CD4-positive, alpha-beta T cell treated with Interferon gamma for 1 hour (primary cell): ENCODE measurements at regions not wholly inside any gene's neighbourhood (a gene's known extent, or its start where the extent isn't known, plus 50 kb on each side); places are given as distances from the start of the nearest gene placed in this dataset.

Experiments used
- DNase-seq: peaks from one replicate; pipeline ENCODE4 v3.0.0-alpha.2; 2020

DNA sequence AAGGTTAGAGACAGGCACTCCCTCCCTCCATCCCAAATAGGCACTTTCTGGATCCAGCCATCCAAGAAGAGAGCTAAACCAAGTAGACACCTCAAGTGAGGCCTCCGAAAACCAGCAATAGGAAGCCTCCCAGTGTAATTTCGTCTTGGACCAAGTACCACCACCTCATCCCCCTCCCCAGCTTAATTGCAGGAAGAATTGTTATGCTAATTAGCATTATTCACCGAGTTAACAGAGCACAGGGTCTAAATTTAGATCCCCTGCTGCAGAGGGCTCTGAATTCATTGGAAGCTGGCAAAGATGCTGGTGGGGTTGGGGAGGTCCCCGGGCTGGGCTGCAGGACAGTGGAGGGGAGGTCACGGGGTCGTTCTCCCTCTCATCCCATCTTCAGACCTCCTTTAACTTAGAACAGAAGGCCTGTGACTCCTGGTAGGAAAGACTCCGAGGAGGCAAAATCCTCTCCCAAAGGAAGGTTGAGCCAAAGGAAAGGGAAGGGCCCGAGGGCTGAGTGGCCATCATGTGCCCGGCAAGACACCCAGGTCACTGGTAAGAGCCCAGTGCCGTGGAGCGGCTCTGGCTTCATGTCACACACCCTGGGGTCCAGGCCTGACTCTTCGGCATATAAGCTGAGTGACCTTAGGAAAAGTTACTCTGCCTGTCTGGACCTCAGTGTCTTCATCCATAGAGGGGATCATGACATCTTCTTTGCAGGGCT lies 209.2 kb upstream of the GRIK3 start:
- DNase-seq, result no peak

- DNase-seq, result no peak
Measured at GRCh38 chr1:37244083-37244480, 209.8 kb upstream of the GRIK3 start.

GRCh38 chr1:37244815-37245214 lies 210.5 kb upstream of the GRIK3 start:
- DNase-seq, result no peak

- no peak for DNase-seq
Measured at GRCh38 chr1:37246631-37247030, 212.3 kb upstream of the GRIK3 start.

DNA sequence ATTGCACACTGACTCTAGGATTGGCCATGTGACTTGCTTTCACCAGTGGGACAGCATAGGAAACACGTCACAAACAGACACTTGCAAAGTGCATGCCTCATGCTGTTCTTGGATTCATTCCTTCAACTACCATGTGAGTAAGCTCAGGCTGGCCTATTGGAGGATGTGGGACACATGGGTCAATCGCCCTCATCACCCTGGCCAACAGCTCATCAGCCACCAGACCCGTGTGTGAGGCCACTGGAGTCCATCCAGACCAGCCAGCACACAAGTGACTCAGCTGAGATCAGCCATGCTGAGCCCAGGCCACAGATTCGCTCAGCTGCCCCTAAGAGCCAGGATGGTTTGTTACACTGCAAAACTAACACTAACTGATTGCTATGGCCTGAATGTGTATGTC lies 216.1 kb upstream of the GRIK3 start:
- DNase-seq, result no peak

DNA sequence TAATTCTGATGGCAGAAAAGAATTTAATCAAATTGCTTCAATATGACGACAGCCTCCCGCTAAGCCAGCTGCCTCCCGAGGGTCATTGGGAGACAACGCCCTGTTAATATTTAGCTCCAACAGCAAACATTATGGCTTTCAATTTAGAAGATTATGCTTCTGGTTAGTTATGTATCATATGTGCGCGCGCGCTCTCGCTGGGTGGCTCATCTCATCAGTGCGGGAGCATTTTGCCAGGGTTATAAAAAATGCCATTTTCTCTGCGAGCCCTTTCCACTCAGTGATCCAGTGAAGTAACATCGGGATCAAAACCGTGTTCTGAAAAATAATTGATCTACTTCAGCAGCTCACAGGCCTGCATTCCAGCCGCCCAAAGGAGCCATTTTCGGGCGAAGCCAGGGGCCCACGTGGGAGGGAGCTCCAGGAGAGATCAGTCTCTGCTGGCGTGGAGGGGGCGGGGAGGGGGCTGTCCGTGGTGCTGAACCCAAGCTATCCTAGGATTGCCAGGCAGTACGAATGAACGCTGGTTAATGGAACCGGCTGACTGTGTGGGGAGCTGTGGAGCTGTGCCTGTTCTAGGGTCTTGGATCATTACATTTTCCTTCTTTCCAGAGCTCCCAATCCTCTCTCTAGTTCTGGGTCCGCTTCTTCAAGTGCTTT lies 219.1 kb upstream of the ZC3H12A start:
- DNase-seq, result no peak

- no peak for DNase-seq
Measured at GRCh38 chr1:37255868-37256267, 218.5 kb upstream of the ZC3H12A start.

- DNase-seq, result no peak
Measured at GRCh38 chr1:37257646-37258045, 216.7 kb upstream of the ZC3H12A start.

DNA sequence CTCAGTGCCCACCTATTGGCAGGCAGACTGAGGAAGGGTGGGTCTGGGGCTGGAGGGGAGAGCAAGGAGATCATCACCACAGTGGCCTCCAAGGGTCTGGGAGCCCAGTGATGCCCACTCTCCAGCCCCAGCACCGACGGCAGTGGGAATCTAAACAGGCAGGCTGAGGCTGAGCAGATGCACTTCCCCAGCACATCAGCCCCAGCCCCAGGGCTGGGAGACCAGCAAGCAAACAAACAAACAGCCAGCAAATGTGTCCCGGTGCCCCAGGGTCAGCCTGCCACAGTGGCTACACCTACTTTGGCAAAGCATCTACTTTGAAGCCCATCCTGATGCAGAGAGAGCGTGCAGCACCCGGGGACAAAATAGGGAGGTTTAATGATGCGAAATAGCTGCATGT lies 216.3 kb upstream of the ZC3H12A start:
- DNase-seq, result no peak

GRCh38 chr1:37259019-37259418 lies 215.4 kb upstream of the ZC3H12A start:
- DNase-seq, result no peak

DNA sequence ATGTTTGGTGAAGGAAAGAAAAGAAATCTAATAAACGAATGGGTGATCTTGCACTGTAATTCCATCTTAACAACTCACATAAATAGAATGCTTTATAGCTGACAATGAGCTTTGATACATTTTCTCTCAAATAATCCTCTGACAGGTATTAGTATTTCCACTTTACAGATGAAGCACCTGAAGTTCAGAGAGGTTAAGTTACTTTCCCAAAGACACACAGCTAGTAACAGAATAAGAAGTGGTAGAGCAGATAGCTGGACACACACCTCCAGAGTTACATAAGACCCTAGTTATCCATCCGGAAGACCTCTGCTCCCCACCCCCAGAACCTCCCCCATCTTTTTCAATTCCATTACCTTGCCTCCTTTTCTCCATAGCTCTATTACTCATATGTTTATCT lies 213.3 kb upstream of the ZC3H12A start:
- no peak for DNase-seq

GRCh38 chr1:37262439-37263170 lies 211.8 kb upstream of the ZC3H12A start:
- DNase-seq, result no peak

- no peak for DNase-seq
Measured at GRCh38 chr1:37265156-37265555, 209.2 kb upstream of the ZC3H12A start.

- no peak for DNase-seq
Measured at GRCh38 chr1:37265786-37266667, 208.4 kb upstream of the ZC3H12A start.

GRCh38 chr1:37267111-37267835 lies 207.1 kb upstream of the ZC3H12A start:
- no peak for DNase-seq

DNA sequence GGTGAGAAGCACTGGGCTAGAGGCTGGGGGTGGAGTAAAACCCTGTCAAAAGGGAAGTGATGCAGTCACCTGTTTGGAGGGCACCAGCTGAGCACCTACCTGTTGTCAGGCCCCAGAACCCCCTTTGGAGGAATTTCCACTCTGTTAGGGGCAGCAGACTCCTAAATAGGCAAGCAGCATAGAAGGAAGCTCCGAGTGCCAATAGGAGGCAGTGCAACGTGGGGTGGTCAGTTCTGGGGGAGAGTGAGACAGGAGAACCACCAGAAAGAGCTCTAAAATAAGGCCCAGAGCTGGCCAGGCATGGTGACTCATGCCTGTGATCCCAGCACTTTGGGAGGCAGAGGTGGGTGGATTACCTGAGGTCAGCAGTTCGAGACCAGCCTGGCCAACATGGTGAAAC lies 203.7 kb upstream of the ZC3H12A start:
- DNase-seq, result no peak

DNA sequence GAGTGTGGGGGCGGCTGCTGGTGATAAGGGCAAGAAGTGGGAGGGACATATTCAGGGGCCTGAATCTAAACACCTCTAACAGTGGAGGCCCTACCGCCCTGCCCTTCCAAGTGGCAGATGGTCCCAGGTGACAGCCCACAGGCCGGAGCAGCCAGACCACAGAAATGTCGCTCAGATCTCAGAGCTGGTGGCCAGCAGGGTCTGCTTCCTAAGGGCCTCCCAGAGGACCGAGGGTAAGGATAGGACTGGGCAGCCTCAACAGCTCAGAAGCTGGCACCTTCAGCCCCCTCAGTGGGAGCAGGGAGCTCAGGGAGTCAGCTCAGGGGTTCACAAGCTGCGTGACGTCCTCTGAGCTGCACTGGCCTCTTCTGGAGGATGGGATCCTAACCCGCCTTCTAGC lies 201.8 kb upstream of the ZC3H12A start:
- DNase-seq, result no peak

DNA sequence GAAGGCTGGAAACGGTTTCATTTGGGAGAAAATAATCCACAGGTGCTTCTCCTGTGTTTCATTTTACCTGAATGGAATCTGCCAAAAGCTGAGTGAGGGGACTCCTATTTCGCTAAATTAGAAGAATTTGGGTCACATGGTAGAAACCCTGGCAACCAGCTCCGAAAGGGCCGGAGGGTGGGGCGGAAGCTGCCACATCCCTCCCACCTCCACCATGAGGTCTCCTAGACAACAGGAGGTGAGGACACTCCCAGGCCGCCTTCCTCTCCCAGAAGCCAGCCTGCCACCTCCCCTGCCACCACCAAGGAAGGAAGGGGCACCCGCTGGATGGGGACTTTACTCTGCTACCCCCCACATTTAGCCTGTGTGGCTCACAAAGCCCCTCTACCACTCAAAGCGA lies 199.9 kb upstream of the ZC3H12A start:
- DNase-seq, result no peak

DNA sequence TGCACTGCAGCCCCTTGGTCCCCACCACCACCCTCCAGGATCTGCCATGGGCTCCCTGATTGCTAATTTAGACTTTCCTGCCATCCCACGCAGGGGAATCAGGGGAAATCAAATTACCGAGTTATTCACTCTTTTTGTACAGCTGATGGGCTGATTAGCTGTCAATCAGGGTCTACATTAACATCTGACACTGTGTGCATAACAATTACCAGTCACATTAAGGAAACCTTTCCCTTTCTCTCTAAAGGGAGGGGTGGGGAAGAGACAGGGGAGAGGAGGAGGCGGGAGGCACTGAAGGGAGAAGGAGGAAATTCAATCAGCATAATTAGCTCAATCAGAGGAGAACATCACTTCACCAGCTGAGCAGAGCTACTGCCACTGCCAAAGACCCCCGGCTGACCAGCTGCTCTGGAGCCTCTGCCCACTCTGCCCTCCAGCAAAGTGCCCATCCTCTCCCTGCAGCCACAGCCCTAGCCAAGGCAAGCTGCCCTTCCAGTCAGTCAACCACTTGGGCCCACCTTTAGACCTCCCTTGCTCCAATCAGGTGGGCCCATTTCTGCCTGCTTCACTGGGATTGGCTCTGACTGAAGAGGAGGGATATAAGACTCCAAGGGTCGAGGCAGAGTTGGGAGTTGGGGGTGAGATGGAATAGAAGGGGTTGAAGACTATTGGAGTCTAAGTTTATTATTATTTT lies 199.3 kb upstream of the ZC3H12A start:
- no peak for DNase-seq

DNA sequence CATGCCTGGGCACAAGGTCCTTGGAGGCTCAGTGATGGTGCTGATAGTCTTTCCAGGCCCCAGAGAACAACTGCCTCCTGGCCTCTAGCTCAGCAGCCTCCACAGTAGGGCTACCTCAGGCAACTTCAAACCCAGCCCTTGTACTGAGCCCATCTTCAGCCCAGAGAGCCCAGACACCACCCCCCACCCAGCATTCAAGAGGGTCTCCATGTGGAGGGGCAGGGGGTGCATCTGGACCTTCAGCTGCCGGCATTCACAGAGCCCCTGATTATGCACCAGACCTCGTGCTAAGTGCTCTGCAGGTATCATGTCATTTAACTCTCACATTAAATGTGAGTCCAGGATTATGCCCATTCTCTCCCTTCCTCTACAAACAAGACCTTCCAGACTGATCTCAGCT lies 197.0 kb upstream of the ZC3H12A start:
- no peak for DNase-seq

- DNase-seq, result no peak
Measured at GRCh38 chr1:37281354-37281753, 193.0 kb upstream of the ZC3H12A start.

DNA sequence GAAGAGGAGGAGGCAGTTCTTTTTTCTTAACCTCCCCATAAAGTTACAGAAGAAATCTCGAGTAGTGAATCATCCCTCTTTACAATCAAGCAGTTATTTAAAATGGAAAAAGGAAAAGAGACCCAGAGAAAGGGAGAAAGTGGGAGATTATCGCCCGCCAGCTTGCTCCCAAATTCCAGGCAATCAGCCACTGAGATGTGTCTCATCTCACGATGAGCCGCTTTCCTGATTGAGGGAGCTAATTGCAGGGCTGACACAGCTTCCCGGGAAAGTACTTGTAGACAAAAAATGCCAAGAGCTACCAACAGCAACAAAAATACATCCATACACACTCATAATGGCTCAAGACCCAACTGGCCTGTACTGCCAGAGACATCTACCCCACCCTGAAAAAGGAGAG lies 191.6 kb upstream of the ZC3H12A start:
- DNase-seq, result no peak
